ENCODE measurements at regions not wholly inside any gene's neighbourhood (a gene's known extent, or its start where the extent isn't known, plus 50 kb on each side); places are given as distances from the start of the nearest gene placed in this dataset.

GRCh38 chr5:159844267-159845121 is 71.8 kb upstream of the ADRA1B start:
- DNase-seq (ENCODE audit: low spot score): no peak

- DNase-seq (ENCODE audit: low spot score): no peak
These were observed 66.7 kb upstream of the ADRA1B start for GRCh38 chr5:159849437-159850083.

- DNase-seq (ENCODE audit: low spot score): no peak
These were observed 66.1 kb upstream of the ADRA1B start for GRCh38 chr5:159850160-159850559.

- no peak for DNase-seq (ENCODE audit: low spot score)
These were observed 65.2 kb upstream of the ADRA1B start for GRCh38 chr5:159851053-159851452.

GRCh38 chr5:159854916-159855315 is 61.4 kb upstream of the ADRA1B start:
- DNase-seq (ENCODE audit: low spot score): no peak

GRCh38 chr5:159855476-159856191 is 60.6 kb upstream of the ADRA1B start:
- DNase-seq (ENCODE audit: low spot score): no peak

GRCh38 chr5:159858871-159859270 is 57.4 kb upstream of the ADRA1B start:
- no peak for DNase-seq (ENCODE audit: low spot score)

GRCh38 chr5:159861086-159861485 is 55.2 kb upstream of the ADRA1B start:
- DNase-seq (ENCODE audit: low spot score): no peak

GRCh38 chr5:159864885-159865691 is 51.2 kb upstream of the ADRA1B start:
- peak; percentile 26 for DNase-seq (ENCODE audit: low spot score)

GRCh38 chr5:159866093-159866492 is 50.2 kb upstream of the ADRA1B start:
- no peak for DNase-seq (ENCODE audit: low spot score)
